ENCODE measurements at regions not wholly inside any gene's neighbourhood (a gene's known extent, or its start where the extent isn't known, plus 50 kb on each side); places are given as distances from the start of the nearest gene placed in this dataset.

- TF ChIP-seq POLR2A (IDR thresholded peaks at IDR 0.05) (no peak), CTCF (IDR thresholded peaks at IDR 0.05) (no peak)
- intact Hi-C loops (cut with DNase I): no loop called here
- 84 to 85% methylated on average over 9 of the region's 9 CpGs for WGBS, 2 donors
- H3K27ac ChIP-seq: no peak overlapping the region
- H3K9me3 ChIP-seq: no peaks in the 10 kb centered on the region
- H3K4me3 ChIP-seq (replicated peaks in 1 of 3): no peak overlapping the region
- H3K36me3 ChIP-seq: no peaks in the 10 kb centered on the region
- no peak for DNase-seq
- no peaks in the 10 kb centered on the region for H3K27me3 ChIP-seq
- no peaks in the 10 kb centered on the region for H3K4me1 ChIP-seq
These were observed 125.5 kb upstream of the MPHOSPH6 start for GRCh38 chr16:82295290-82296201.

- no peaks in the 10 kb centered on the region for H3K27me3 ChIP-seq
- H3K9me3 ChIP-seq: no peaks in the 10 kb centered on the region
- H3K27ac ChIP-seq: no peak overlapping the region
- 87 to 97% methylated on average over 2 of the region's 2 CpGs for WGBS, 2 donors
- intact Hi-C loops (cut with DNase I): no loop called here
- no peak for TF ChIP-seq POLR2A (IDR thresholded peaks at IDR 0.05)
- no peak for TF ChIP-seq CTCF (IDR thresholded peaks at IDR 0.05)
- no peaks in the 10 kb centered on the region for H3K36me3 ChIP-seq
- H3K4me3 ChIP-seq (replicated peaks in 1 of 3): no peak overlapping the region
- no peaks in the 10 kb centered on the region for H3K4me1 ChIP-seq
- no peak for DNase-seq
These were observed 123.6 kb upstream of the MPHOSPH6 start for GRCh38 chr16:82293671-82294070.

- intact Hi-C loops (cut with DNase I): no loop called here
- Histone ChIP-seq H3K4me1 (no peaks in the 10 kb centered on the region), H3K27me3 (no peaks in the 10 kb centered on the region), H3K9me3 (no peaks in the 10 kb centered on the region), H3K4me3 (replicated peaks in 1 of 3) (no peak overlapping the region), H3K36me3 (no peaks in the 10 kb centered on the region), H3K27ac (no peak overlapping the region)
- no peak for DNase-seq
- TF ChIP-seq CTCF (IDR thresholded peaks at IDR 0.05): no peak
- WGBS, 2 donors: 84% methylated on average over 3 of the region's 3 CpGs
These were observed 117.9 kb upstream of the MPHOSPH6 start for GRCh38 chr16:82287937-82288336.

GRCh38 chr16:82282662-82283061 lies 112.6 kb upstream of the MPHOSPH6 start:
- Histone ChIP-seq H3K27ac (no peak overlapping the region), H3K9me3 (no peaks in the 10 kb centered on the region), H3K4me1 (peaks cover 0 to 4% of the 10 kb centered on the region in 2 donors), H3K36me3 (no peaks in the 10 kb centered on the region), H3K27me3 (no peaks in the 10 kb centered on the region), H3K4me3 (replicated peaks in 1 of 3) (no peak overlapping the region)
- DNase-seq: no peak
- TF ChIP-seq POLR2A (IDR thresholded peaks at IDR 0.05) (no peak), CTCF (IDR thresholded peaks at IDR 0.05) (no peak)
- intact Hi-C loops (cut with DNase I): no loop called here

- WGBS, 2 donors: 85 to 91% methylated on average over 2 of the region's 2 CpGs
- no peaks in the 10 kb centered on the region for H3K9me3 ChIP-seq
- no peaks in the 10 kb centered on the region for H3K36me3 ChIP-seq
- no peak overlapping the region for H3K27ac ChIP-seq
- no peak for DNase-seq
- no peak for TF ChIP-seq POLR2A (IDR thresholded peaks at IDR 0.05)
- TF ChIP-seq CTCF (IDR thresholded peaks at IDR 0.05): no peak
- H3K27me3 ChIP-seq: no peaks in the 10 kb centered on the region
- intact Hi-C loops (cut with DNase I): no loop called here
- peaks cover 0 to 4% of the 10 kb centered on the region in 2 donors for H3K4me1 ChIP-seq
- H3K4me3 ChIP-seq (replicated peaks in 1 of 3): no peak overlapping the region
These were observed 111.5 kb upstream of the MPHOSPH6 start for GRCh38 chr16:82281544-82281943.
